MCF 10A (cell line): ENCODE measurements at regions not wholly inside any gene's neighbourhood (a gene's known extent, or its start where the extent isn't known, plus 50 kb on each side); places are given as distances from the start of the nearest gene placed in this dataset.

Experiments used
- BruUV-seq: library from RNA; stranded (reverse); fragments of 400-500 nt; replicated peaks from 2 replicates; lab custom pipeline; 2021; lab: Mats Ljungman, UMichigan
- CTCF ChIA-PET: fragments of 300-600 bp; sonication (Branson Sonifier 250); formaldehyde crosslinking; extraction: SDS; loops from one replicate; lab custom pipeline; 2021; ENCODE audit warnings: antibody characterized with exemption, inconsistent platforms; lab: Yijun Ruan, JAX
- POLR2A ChIA-PET: fragments of 300-600, 350-650 bp; sonication (Branson Sonifier 250); formaldehyde crosslinking; extraction: SDS; loops from one replicate; lab custom pipeline; 2020; ENCODE audit warnings: antibody characterized with exemption, inconsistent platforms; lab: Yijun Ruan, JAX
- DNase-seq: peaks from one replicate; pipeline ENCODE4 v3.0.0-alpha.2; 2018; ENCODE audit not compliant: unreplicated experiment
- H3K27ac Mint-ChIP-seq: one replicate; pipeline ENCODE4 v1.8.0; 2022; ENCODE audit warnings: mild to moderate bottlenecking, low read depth, mixed read lengths; ENCODE audit not compliant: unreplicated experiment
- H3K27me3 Mint-ChIP-seq: one replicate; pipeline ENCODE4 v1.8.0; 2022; ENCODE audit warnings: mixed read lengths; ENCODE audit not compliant: insufficient read depth, unreplicated experiment
- H3K36me3 Mint-ChIP-seq: one replicate; pipeline ENCODE4 v1.8.0; 2022; ENCODE audit warnings: mild to moderate bottlenecking, moderate library complexity, mixed read lengths; ENCODE audit not compliant: insufficient read depth, unreplicated experiment
- H3K4me1 Mint-ChIP-seq: one replicate; pipeline ENCODE4 v1.8.0; 2022; ENCODE audit warnings: mixed read lengths; ENCODE audit not compliant: insufficient read depth, unreplicated experiment
- H3K4me3 Mint-ChIP-seq: one replicate; pipeline ENCODE4 v1.8.0; 2022; ENCODE audit warnings: mild to moderate bottlenecking, moderate library complexity, mixed read lengths; ENCODE audit not compliant: unreplicated experiment
- H3K9me3 Mint-ChIP-seq: one replicate; pipeline ENCODE4 v1.8.0; 2022; ENCODE audit warnings: mixed read lengths; ENCODE audit not compliant: unreplicated experiment
- intact Hi-C: fragments of 100-400 bp; cut with micrococcal nuclease; formaldehyde crosslinking; loops from 2 replicates; pipeline ENCODE4 v1.14.1; 2022
- TF ChIP-seq, protein P1 (sequence below): fragments of 200-600 bp; IDR thresholded peaks from one replicate; pipeline ENCODE4 v1.8.0; 2022; ENCODE audit warnings: antibody characterized with exemption, mild to moderate bottlenecking; ENCODE audit not compliant: unreplicated experiment

DNA sequence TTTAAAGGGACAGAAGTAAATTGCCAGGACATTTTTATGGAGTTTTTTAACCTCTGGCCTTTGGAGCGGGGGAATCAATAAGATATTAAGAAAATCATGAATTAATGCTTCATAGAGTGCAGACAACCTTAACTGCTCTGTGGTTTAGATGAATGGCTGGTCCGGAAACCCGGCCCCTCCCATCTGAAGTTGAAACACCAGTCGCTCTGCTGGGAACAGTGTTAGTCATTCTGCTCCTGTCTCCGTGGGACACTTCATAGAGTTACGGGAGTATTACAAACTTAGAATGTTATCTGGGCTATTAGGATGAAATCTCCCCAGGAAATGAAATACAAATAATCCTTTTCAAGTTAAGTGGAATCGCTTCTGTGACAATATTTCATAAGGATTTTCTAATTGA is 110.1 kb upstream of the IRX2 start:
- H3K9me3 Mint-ChIP-seq, result no peaks in the 10 kb centered on the region
- TF ChIP-seq, protein P1, sequence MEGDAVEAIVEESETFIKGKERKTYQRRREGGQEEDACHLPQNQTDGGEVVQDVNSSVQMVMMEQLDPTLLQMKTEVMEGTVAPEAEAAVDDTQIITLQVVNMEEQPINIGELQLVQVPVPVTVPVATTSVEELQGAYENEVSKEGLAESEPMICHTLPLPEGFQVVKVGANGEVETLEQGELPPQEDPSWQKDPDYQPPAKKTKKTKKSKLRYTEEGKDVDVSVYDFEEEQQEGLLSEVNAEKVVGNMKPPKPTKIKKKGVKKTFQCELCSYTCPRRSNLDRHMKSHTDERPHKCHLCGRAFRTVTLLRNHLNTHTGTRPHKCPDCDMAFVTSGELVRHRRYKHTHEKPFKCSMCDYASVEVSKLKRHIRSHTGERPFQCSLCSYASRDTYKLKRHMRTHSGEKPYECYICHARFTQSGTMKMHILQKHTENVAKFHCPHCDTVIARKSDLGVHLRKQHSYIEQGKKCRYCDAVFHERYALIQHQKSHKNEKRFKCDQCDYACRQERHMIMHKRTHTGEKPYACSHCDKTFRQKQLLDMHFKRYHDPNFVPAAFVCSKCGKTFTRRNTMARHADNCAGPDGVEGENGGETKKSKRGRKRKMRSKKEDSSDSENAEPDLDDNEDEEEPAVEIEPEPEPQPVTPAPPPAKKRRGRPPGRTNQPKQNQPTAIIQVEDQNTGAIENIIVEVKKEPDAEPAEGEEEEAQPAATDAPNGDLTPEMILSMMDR, result no peak
- H3K27ac Mint-ChIP-seq, result no peak overlapping the region
- no peaks in the 10 kb centered on the region for H3K27me3 Mint-ChIP-seq
- H3K4me1 Mint-ChIP-seq, result no peaks in the 10 kb centered on the region
- ChIA-PET POLR2A (interaction anchor here (0.7 kb wide), 1 partner anchor 376 kb away, joined by 3 read pairs; no protein-coding TSS in a partner anchor), CTCF (no interaction called here)
- DNase-seq, result peak; percentile 61
- BruUV-seq, result no TSS peak
- intact Hi-C loops, result no loop called here
- H3K4me3 Mint-ChIP-seq, result no peak overlapping the region
- H3K36me3 Mint-ChIP-seq, result no peaks in the 10 kb centered on the region

DNA sequence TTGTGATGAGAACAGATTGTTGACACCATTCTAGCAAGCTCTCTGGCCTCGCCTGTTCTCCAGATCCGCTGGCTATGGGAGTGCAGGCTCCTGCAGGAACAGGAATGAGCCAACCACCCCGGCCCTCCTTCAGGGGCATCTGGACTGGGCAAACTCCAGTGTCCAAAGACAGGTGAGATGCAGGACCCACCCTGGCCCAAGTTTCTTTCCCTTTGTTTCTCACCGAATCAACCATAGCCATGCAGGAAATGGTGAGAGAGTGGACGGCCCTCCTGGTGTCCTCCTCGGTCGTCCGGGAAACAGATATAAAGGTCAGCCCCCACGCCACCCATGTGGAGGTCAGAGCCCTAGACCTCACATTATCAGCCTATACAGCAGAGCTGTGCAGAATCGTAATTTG is 108.6 kb upstream of the IRX2 start:
- no peak for DNase-seq
- H3K4me3 Mint-ChIP-seq, result no peak overlapping the region
- no peaks in the 10 kb centered on the region for H3K9me3 Mint-ChIP-seq
- TF ChIP-seq, protein P1, result no peak
- intact Hi-C loops, result no loop called here
- ChIA-PET CTCF (interaction anchor here (0.6 kb wide), 1 partner anchor 1373 kb away, joined by 4 read pairs; no protein-coding TSS in a partner anchor), POLR2A (interaction anchor here (1.0 kb wide), 1 partner anchor 69 kb away, joined by 3 read pairs; no protein-coding TSS in a partner anchor)
- BruUV-seq, result no TSS peak
- H3K36me3 Mint-ChIP-seq, result no peaks in the 10 kb centered on the region
- H3K27me3 Mint-ChIP-seq, result no peaks in the 10 kb centered on the region
- H3K4me1 Mint-ChIP-seq, result no peaks in the 10 kb centered on the region
- no peak overlapping the region for H3K27ac Mint-ChIP-seq

DNA sequence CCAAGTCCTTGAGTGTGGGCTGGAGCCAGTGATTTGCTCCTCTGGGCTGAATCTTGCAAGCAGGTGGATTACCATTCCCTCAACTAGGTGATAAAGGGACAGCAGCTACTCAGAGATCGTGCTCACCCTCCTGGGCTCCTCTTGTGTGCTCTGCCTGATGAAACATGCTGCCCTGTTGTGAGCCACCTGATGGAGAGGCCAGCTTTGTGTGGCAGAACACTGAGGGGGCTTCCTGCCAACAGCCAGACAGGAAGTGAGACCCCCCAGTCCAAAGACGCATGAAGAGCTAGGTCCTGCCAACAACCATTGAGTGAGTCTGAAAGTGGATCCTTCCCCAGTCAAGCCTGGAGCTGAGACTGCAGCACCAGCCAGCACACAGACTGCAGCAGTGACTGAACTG is 106.4 kb upstream of the IRX2 start:
- no peaks in the 10 kb centered on the region for H3K4me1 Mint-ChIP-seq
- H3K27ac Mint-ChIP-seq, result no peak overlapping the region
- no TSS peak for BruUV-seq
- H3K27me3 Mint-ChIP-seq, result no peaks in the 10 kb centered on the region
- no peaks in the 10 kb centered on the region for H3K9me3 Mint-ChIP-seq
- intact Hi-C loops, result no loop called here
- DNase-seq, result no peak
- CTCF ChIA-PET, result interaction anchor here (0.5 kb wide), 1 partner anchor 242 kb away, joined by 3 read pairs; no protein-coding TSS in a partner anchor
- H3K4me3 Mint-ChIP-seq, result no peak overlapping the region
- POLR2A ChIA-PET, result no interaction called here
- H3K36me3 Mint-ChIP-seq, result no peaks in the 10 kb centered on the region
- TF ChIP-seq, protein P1, result no peak

DNA sequence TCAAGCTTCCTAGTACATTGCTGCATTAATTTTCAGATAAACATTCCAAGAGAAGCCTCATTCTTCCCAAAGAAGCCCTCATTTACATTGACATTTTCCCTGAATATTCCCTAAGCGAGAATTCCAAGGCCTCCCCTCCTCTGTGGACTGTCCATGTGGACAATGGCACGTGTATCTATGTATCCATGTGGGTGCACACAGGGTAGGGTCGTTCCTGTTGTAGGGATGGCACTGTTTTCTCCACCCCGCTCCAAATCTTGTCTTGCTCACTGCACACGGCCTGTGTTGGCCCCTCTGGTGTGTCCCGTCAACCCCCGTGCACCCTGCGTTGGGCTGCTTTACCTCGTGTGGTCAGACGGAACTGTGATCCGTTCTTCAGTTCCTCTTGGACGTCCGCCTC is 104.7 kb upstream of the IRX2 start:
- no peaks in the 10 kb centered on the region for H3K36me3 Mint-ChIP-seq
- DNase-seq, result no peak
- CTCF ChIA-PET, result interaction anchor here (0.6 kb wide), 1 partner anchor 179 kb away, joined by 3 read pairs; no protein-coding TSS in a partner anchor
- TF ChIP-seq, protein P1, result no peak
- no peaks in the 10 kb centered on the region for H3K4me1 Mint-ChIP-seq
- H3K9me3 Mint-ChIP-seq, result no peaks in the 10 kb centered on the region
- no peaks in the 10 kb centered on the region for H3K27me3 Mint-ChIP-seq
- H3K4me3 Mint-ChIP-seq, result no peak overlapping the region
- no peak overlapping the region for H3K27ac Mint-ChIP-seq
- intact Hi-C loops, result no loop called here
- POLR2A ChIA-PET, result no interaction called here
- no TSS peak for BruUV-seq
